Lung (tissue), 11 donors: ENCODE measurements at regions not wholly inside any gene's neighbourhood (a gene's known extent, or its start where the extent isn't known, plus 50 kb on each side); places are given as distances from the start of the nearest gene placed in this dataset.

Source experiments
- ATAC-seq: fragments of 200-7000 bp; cut with Tn5 transposase; one replicate; pipeline ENCODE4 v1.9.1; 2020; ENCODE audit warnings: moderate number of reproducible peaks; ENCODE audit not compliant: insufficient read depth, low FRiP score
- DNase-seq, 3 donors: peaks; one replicate each; pipeline ENCODE4 v3.0.0-alpha.2; 2013 to 2017
- H3K27ac ChIP-seq, 2 donors: one replicate each; pipeline ENCODE4 v1.5.1; 2013; ENCODE audit warnings: mild to moderate bottlenecking in 2 of 2, moderate library complexity in 2 of 2, control low read depth in 1 of 2, inconsistent platforms in 1 of 2, low read depth in 1 of 2, low read length in 1 of 2
- H3K27me3 ChIP-seq, 3 donors: one replicate each; pipeline ENCODE4 v1.5.1; 2013; ENCODE audit warnings: low read length in 2 of 3; ENCODE audit not compliant: control insufficient read depth in 3 of 3, insufficient read depth in 3 of 3
- H3K36me3 ChIP-seq, 4 donors: one replicate each; pipeline ENCODE4 v1.5.1; 2013; ENCODE audit warnings: low read length in 4 of 4, mild to moderate bottlenecking in 1 of 4, moderate library complexity in 1 of 4; ENCODE audit not compliant: control insufficient read depth in 4 of 4, insufficient read depth in 4 of 4
- H3K4me1 ChIP-seq, 5 donors: one replicate each; pipeline ENCODE4 v1.5.1; 2013; ENCODE audit warnings: low read length in 5 of 5, mild to moderate bottlenecking in 2 of 5, moderate library complexity in 1 of 5; ENCODE audit not compliant: control insufficient read depth in 5 of 5, insufficient read depth in 5 of 5
- H3K4me3 ChIP-seq: one replicate; pipeline ENCODE4 v1.5.1; 2013; ENCODE audit warnings: mild to moderate bottlenecking, control low read depth, moderate library complexity
- H3K9ac ChIP-seq, 2 donors: one replicate each; pipeline ENCODE4 v1.5.1; 2013; ENCODE audit warnings: low read length in 2 of 2, control low read depth in 1 of 2; ENCODE audit not compliant: insufficient read depth in 1 of 2
- H3K9me3 ChIP-seq, 4 donors: one replicate each; pipeline ENCODE4 v1.5.1; 2013; ENCODE audit warnings: low read length in 3 of 4, mild to moderate bottlenecking in 1 of 4, moderate library complexity in 1 of 4; ENCODE audit not compliant: control insufficient read depth in 4 of 4, insufficient read depth in 3 of 4
- WGBS, 2 donors: extraction: QIAGEN DNeasy Blood & Tissue Kit; methylation state at CpG; one replicate each; pipeline ENCODE4 v1.1.7; 2013; 5-methylcytosine and 5-hydroxymethylcytosine counted together
- TF ChIP-seq, protein P1 (sequence below): IDR thresholded peaks from 2 replicates; pipeline ENCODE4 v1.5.1; 2012; ENCODE audit warnings: mild to moderate bottlenecking; ENCODE audit errors: control extremely low read depth, extremely low read depth
- donor health status: control.
- donor health status: control.
- donor health status: Bipolar disorder and iron deficiency.
- donor health status: healthy.
- donor health status: DM: yes; HTN: yes; CAD: no.

GRCh38 chr3:148441191-148441590 is 256.5 kb upstream of the AGTR1 start:
- WGBS, 2 donors = 79 to 90% methylated on average over 1 of the region's 1 CpG
- TF ChIP-seq, protein P1, sequence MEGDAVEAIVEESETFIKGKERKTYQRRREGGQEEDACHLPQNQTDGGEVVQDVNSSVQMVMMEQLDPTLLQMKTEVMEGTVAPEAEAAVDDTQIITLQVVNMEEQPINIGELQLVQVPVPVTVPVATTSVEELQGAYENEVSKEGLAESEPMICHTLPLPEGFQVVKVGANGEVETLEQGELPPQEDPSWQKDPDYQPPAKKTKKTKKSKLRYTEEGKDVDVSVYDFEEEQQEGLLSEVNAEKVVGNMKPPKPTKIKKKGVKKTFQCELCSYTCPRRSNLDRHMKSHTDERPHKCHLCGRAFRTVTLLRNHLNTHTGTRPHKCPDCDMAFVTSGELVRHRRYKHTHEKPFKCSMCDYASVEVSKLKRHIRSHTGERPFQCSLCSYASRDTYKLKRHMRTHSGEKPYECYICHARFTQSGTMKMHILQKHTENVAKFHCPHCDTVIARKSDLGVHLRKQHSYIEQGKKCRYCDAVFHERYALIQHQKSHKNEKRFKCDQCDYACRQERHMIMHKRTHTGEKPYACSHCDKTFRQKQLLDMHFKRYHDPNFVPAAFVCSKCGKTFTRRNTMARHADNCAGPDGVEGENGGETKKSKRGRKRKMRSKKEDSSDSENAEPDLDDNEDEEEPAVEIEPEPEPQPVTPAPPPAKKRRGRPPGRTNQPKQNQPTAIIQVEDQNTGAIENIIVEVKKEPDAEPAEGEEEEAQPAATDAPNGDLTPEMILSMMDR = no peak
- H3K36me3 ChIP-seq = no peaks in the 10 kb centered on the region
- no peak for DNase-seq
- H3K9ac ChIP-seq = no peak overlapping the region
- no peak overlapping the region for H3K4me3 ChIP-seq
- no peaks in the 10 kb centered on the region for H3K9me3 ChIP-seq
- H3K4me1 ChIP-seq = peaks cover 0 to 3% (median 0%) of the 10 kb centered on the region in 5 donors
- H3K27ac ChIP-seq = no peak overlapping the region
- ATAC-seq = no peak
- H3K27me3 ChIP-seq = no peaks in the 10 kb centered on the region

- Histone ChIP-seq H3K27ac (no peak overlapping the region), H3K27me3 (no peaks in the 10 kb centered on the region), H3K9ac (no peak overlapping the region), H3K4me3 (no peak overlapping the region), H3K9me3 (no peaks in the 10 kb centered on the region), H3K36me3 (no peaks in the 10 kb centered on the region), H3K4me1 (peaks cover 0 to 2% (median 0%) of the 10 kb centered on the region in 5 donors)
- TF ChIP-seq, protein P1 = no peak
- WGBS, 2 donors = 42 to 46% methylated on average over 5 of the region's 5 CpGs
- DNase-seq (no peak), ATAC-seq (no peak)
These were observed 246.9 kb upstream of the AGTR1 start for GRCh38 chr3:148450819-148451218.

DNA sequence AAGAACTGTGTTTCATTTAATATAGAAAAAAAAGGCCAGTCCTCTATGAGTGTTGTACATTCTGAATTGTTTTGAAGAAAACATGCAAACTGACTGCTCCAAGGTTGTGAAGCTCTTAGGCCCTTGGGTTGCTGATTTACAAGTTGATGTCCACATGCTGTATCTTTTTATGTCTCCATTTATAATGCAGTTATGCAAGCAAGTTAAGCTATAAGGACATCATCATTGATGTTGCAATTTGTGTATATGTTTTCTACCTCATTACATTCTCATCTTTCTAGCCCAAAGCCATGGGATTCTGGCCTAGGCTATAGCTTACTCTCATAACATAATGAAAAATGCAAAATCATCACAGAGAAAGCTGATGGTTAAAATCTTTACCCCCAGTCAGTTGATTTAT is 245.7 kb upstream of the AGTR1 start:
- Histone ChIP-seq H3K27ac (no peak overlapping the region), H3K9me3 (no peaks in the 10 kb centered on the region), H3K4me3 (no peak overlapping the region), H3K27me3 (no peaks in the 10 kb centered on the region), H3K4me1 (peaks cover 0 to 2% (median 0%) of the 10 kb centered on the region in 5 donors), H3K9ac (no peak overlapping the region), H3K36me3 (no peaks in the 10 kb centered on the region)
- no peak for ATAC-seq
- peak in 1 of 3 donors; percentile 36 for DNase-seq
- TF ChIP-seq, protein P1 = no peak

DNA sequence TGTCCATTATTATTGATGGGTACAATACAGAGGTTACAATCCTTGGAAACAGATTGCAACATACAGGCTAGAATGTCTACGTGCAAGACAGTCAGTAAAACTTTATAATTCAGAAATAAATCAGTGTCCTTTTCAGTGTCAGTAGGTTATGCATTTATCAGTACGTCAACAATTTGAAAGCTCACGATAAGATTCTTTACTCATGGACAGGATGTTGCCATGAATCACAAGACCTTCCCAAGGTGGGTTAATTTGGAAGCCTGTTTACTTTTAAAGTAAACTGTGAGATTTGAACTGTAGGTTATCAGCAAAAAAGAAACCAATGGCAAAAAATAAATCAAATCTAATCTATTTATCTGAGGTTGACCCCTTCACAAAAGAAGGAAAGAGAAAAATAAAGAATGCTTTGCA is 243.9 kb upstream of the AGTR1 start:
- ATAC-seq (no peak), DNase-seq (no peak)
- Histone ChIP-seq H3K36me3 (no peaks in the 10 kb centered on the region), H3K27me3 (no peaks in the 10 kb centered on the region), H3K4me3 (no peak overlapping the region), H3K9me3 (no peaks in the 10 kb centered on the region), H3K9ac (no peak overlapping the region), H3K4me1 (peaks cover 0 to 2% (median 0%) of the 10 kb centered on the region in 5 donors), H3K27ac (no peak overlapping the region)
- 52 to 62% methylated on average over 3 of the region's 3 CpGs for WGBS, 2 donors
- TF ChIP-seq, protein P1 = no peak
